Cardiac fibroblast (primary cell): ENCODE measurements at regions not wholly inside any gene's neighbourhood (a gene's known extent, or its start where the extent isn't known, plus 50 kb on each side); places are given as distances from the start of the nearest gene placed in this dataset.
A peak's percentile ranks its signal among the peaks of the same experiment; 100 is the strongest.

Source experiments
- DNase-seq, 2 donors: peaks; one replicate each; pipeline versions ENCODE4 v3.0.0 to v3.0.0-alpha.2; 2010; ENCODE audit warnings: low read depth in 2 of 2
- H3K4me3 ChIP-seq, 2 donors: replicated peaks in 1 of 2; 1 replicate in 1 of 2; 2 replicates in 1 of 2; pipeline ENCODE4 v1.5.1; 2011; ENCODE audit warnings: low read depth in 2 of 2, low read length in 2 of 2, mild to moderate bottlenecking in 2 of 2, moderate library complexity in 1 of 2
- CTCF ChIP-seq: IDR thresholded peaks from one replicate; pipeline ENCODE4 v1.5.1; 2011; ENCODE audit warnings: low read depth, mild to moderate bottlenecking, low read length, inconsistent platforms

GRCh38 chr5:54831233-54831632 lies 154.2 kb downstream of the ESM1 start:
- H3K4me3 ChIP-seq: no peak overlapping the region
- DNase-seq: no peak
- TF ChIP-seq CTCF: no peak

- DNase-seq: no peak
- no peak overlapping the region for H3K4me3 ChIP-seq
- TF ChIP-seq CTCF: no peak
Observed at GRCh38 chr5:54829676-54830535, 155.5 kb downstream of the ESM1 start.

GRCh38 chr5:54829102-54829501 lies 156.3 kb downstream of the ESM1 start:
- TF ChIP-seq CTCF: no peak
- no peak overlapping the region for H3K4me3 ChIP-seq
- no peak for DNase-seq

GRCh38 chr5:54828151-54828550 lies 157.2 kb downstream of the ESM1 start:
- no peak for TF ChIP-seq CTCF
- no peak for DNase-seq
- no peak overlapping the region for H3K4me3 ChIP-seq

- no peak overlapping the region for H3K4me3 ChIP-seq
- peak in 1 of 2 donors; percentile 78 for DNase-seq
- TF ChIP-seq CTCF: no peak
Observed at GRCh38 chr5:54825005-54825404, 160.4 kb downstream of the ESM1 start.

GRCh38 chr5:54823006-54823405 lies 162.4 kb downstream of the ESM1 start:
- no peak for DNase-seq
- no peak overlapping the region for H3K4me3 ChIP-seq
- no peak for TF ChIP-seq CTCF

GRCh38 chr5:54822324-54822687 lies 163.1 kb downstream of the ESM1 start:
- no peak overlapping the region for H3K4me3 ChIP-seq
- no peak for TF ChIP-seq CTCF
- no peak for DNase-seq
